Neutrophil (primary cell): ENCODE measurements at regions not wholly inside any gene's neighbourhood (a gene's known extent, or its start where the extent isn't known, plus 50 kb on each side); places are given as distances from the start of the nearest gene placed in this dataset.

Source experiments
- H3K27ac ChIP-seq: fragments of 200-600 bp; sonication (generic); 2 replicates; pipeline ENCODE4 v1.5.1; 2016; ENCODE audit warnings: mild to moderate bottlenecking, moderate library complexity
- H3K27me3 ChIP-seq: fragments of 200-600 bp; sonication (generic); 2 replicates; pipeline ENCODE4 v1.6.0; 2016; ENCODE audit warnings: mild to moderate bottlenecking
- H3K36me3 ChIP-seq: fragments of 200-600 bp; sonication (generic); 2 replicates; pipeline ENCODE4 v1.5.1; 2017
- H3K4me1 ChIP-seq, 2 experiments: fragments of 200-600 bp in 1 of 2; sonication (generic) in 1 of 2; 1 replicate in 1 of 2; 2 replicates in 1 of 2; pipeline versions ENCODE4 v1.5.1 to v1.6.1; 2013 to 2016; ENCODE audit warnings: low read depth in 1 of 2, low read length in 1 of 2, mild to moderate bottlenecking in 1 of 2, moderate library complexity in 1 of 2; ENCODE audit not compliant: control insufficient read depth in 1 of 2, insufficient read depth in 1 of 2
- H3K4me3 ChIP-seq, 2 experiments: fragments of 200-600 bp in 1 of 2; sonication (generic) in 1 of 2; 1 replicate in 1 of 2; 2 replicates in 1 of 2; pipeline ENCODE4 v1.5.1; 2013 to 2016; ENCODE audit warnings: low read depth in 1 of 2, low read length in 1 of 2, mild to moderate bottlenecking in 1 of 2, moderate library complexity in 1 of 2
- H3K9me3 ChIP-seq: fragments of 200-600 bp; sonication (generic); 2 replicates; pipeline ENCODE4 v1.5.1; 2016
- TF ChIP-seq, protein P1 (sequence below): fragments of 200-600 bp; sonication (generic); IDR thresholded peaks from 2 replicates; pipeline ENCODE4 v1.5.1; 2016; ENCODE audit warnings: antibody characterized with exemption

DNA sequence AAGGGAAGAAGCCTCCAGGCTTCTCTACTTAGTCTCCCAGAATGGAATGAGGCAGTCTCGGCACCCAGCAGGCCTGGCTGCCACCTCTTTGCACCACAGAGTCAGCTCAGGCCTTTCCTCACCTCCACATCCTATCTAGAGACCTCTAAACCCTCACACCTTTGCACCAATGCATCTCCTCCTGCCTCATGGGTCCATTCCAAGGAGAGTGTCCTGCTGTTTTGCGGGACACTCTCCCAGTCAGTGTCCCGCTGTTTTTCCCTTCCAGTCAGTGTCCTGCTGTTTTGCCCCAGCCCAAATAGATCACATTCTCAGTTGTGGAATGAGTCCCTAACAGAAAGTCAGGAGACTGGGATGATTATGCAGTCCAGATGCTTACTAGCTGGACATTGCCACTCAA, 185.6 kb upstream of the CAMK1G start:
- no peak overlapping the region for H3K4me3 ChIP-seq
- TF ChIP-seq, protein P1, sequence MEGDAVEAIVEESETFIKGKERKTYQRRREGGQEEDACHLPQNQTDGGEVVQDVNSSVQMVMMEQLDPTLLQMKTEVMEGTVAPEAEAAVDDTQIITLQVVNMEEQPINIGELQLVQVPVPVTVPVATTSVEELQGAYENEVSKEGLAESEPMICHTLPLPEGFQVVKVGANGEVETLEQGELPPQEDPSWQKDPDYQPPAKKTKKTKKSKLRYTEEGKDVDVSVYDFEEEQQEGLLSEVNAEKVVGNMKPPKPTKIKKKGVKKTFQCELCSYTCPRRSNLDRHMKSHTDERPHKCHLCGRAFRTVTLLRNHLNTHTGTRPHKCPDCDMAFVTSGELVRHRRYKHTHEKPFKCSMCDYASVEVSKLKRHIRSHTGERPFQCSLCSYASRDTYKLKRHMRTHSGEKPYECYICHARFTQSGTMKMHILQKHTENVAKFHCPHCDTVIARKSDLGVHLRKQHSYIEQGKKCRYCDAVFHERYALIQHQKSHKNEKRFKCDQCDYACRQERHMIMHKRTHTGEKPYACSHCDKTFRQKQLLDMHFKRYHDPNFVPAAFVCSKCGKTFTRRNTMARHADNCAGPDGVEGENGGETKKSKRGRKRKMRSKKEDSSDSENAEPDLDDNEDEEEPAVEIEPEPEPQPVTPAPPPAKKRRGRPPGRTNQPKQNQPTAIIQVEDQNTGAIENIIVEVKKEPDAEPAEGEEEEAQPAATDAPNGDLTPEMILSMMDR: no peak
- H3K27ac ChIP-seq: no peak overlapping the region
- no peaks in the 10 kb centered on the region for H3K36me3 ChIP-seq
- H3K9me3 ChIP-seq: no peaks in the 10 kb centered on the region
- peaks cover 3% of the 10 kb centered on the region for H3K27me3 ChIP-seq
- no peaks in the 10 kb centered on the region for H3K4me1 ChIP-seq

DNA sequence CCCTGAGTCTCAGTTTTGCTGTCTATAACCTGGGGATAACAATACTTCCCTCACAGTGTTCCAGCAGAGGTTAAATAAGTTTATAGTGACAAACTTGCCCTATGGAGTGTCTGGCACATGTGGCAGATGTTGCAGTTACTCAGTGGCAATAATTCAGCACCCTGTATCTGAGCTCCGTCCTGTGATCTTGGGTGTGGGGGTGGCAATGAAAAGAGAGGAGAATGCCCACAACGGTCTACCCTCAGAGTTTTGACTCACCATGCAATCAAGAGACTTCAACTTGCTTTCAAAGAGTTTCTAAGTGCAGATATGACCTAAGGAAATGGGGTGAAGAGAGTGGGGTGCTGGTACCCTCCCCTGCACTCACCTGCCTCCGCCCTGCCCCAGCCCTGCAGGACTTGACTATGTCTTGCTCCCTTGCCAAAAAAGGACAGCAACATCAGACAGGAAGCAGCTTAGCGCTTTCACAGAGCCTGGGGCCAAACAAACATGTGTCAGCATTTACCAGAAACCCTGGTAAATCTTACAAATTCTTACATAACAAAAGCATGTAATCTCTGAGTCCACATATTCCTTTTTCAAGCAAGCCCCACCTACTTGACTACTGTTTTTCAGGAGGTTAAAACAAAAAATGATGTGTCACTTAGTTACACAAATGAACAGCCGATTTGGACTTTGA, 185.1 kb upstream of the CAMK1G start:
- Histone ChIP-seq H3K27me3 (peaks cover 3% of the 10 kb centered on the region), H3K4me3 (no peak overlapping the region), H3K4me1 (no peaks in the 10 kb centered on the region), H3K9me3 (no peaks in the 10 kb centered on the region), H3K27ac (no peak overlapping the region), H3K36me3 (no peaks in the 10 kb centered on the region)
- TF ChIP-seq, protein P1: no peak

DNA sequence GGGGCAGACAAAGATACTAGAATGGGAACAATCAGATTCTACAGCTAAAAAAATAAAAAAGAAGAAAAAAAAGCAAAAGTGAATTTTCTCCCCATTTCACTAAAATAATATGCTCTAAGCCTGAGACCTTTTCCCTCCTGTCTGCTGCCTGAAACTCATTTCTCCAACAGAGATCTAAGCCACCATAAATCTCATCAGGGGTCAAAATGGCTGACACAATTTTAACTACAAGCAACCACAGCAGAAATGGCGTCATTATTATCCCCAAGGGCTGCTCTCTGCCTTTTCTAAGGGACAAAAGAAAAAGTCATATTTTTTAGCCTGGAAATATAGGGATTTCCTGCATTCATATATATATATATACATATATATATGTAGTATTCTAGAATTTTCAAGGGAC, 183.7 kb upstream of the CAMK1G start:
- Histone ChIP-seq H3K36me3 (no peaks in the 10 kb centered on the region), H3K9me3 (no peaks in the 10 kb centered on the region), H3K27me3 (peaks cover 6% of the 10 kb centered on the region), H3K4me1 (no peaks in the 10 kb centered on the region), H3K27ac (no peak overlapping the region), H3K4me3 (no peak overlapping the region)
- TF ChIP-seq, protein P1: no peak

DNA sequence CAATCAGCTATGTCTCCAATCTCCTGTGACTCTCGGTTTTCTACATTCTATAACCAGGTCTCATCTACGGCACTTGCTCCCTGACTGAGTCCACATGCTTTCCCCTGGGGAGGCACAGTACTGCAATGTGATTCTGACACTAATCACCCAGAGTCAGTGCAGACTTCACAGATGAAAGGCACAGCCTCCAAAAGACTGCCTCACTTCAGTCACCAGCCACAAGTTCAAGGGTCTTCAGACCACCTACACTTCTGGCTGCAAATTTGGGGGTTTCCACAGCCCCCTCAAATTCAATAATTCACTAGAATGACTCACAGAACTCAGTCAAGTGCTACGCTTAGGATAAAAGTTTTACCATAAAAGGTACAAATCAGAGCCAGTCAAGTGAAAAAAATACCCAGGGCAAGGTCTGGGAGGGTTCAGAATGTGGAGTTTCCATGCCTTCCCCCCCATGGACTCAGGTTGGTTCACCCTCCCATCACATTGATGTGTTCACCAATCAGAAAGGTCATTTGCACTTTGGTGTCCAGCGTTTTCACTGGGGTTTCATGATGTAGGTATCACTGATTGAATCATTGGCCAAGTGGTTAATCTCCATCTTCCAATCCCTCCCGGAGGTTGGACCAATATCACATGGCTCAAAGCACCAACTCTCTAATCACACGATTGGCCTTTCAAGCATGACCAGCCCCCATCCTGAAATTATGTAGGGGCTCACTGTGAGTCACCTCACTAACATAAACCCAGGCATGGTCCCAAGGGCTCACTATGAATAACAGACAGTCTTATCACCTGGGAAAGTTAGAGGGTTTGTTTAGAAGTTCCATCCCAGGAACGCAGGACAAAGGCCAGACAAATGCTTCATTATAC, 182.9 kb upstream of the CAMK1G start:
- Histone ChIP-seq H3K27ac (no peak overlapping the region), H3K4me1 (no peaks in the 10 kb centered on the region), H3K27me3 (peaks cover 10% of the 10 kb centered on the region), H3K36me3 (no peaks in the 10 kb centered on the region), H3K9me3 (no peaks in the 10 kb centered on the region), H3K4me3 (no peak overlapping the region)
- TF ChIP-seq, protein P1: no peak

DNA sequence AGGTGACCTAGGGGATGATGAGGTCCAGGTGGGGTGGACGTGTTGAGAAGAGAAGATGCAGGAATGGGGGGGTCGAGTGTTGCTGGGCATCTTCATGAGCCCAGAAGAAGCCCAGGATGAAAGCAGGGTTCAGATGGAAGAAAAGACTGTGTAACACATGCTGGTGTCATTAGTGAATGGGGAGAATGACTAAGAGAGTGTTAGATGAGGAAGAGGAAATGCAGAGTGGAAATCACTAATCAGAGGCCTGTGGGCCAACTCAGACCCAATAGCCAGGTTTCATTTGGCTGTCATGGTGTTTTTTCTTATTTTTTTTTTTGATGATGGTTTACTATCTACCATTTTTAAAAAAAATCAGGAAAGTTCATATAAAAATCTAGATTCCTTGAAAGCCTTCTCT, 180.8 kb upstream of the CAMK1G start:
- Histone ChIP-seq H3K4me1 (no peaks in the 10 kb centered on the region), H3K36me3 (no peaks in the 10 kb centered on the region), H3K27me3 (peaks cover 10% of the 10 kb centered on the region), H3K4me3 (no peak overlapping the region), H3K27ac (no peak overlapping the region), H3K9me3 (no peaks in the 10 kb centered on the region)
- TF ChIP-seq, protein P1: no peak
